HG03196 (cell line): ENCODE measurements at regions not wholly inside any gene's neighbourhood (a gene's known extent, or its start where the extent isn't known, plus 50 kb on each side); places are given as distances from the start of the nearest gene placed in this dataset.
"Not testable (repeated sequence)": the region's sequence is repeated elsewhere in the genome, so short reads cannot be mapped to it uniquely, and the experiment has no call there.

Source experiments
- ATAC-seq: cut with Tn5 transposase; IDR thresholded peaks from one replicate; pipeline ENCODE4 v1.9.1; 2021; ENCODE audit not compliant: unreplicated experiment

DNA sequence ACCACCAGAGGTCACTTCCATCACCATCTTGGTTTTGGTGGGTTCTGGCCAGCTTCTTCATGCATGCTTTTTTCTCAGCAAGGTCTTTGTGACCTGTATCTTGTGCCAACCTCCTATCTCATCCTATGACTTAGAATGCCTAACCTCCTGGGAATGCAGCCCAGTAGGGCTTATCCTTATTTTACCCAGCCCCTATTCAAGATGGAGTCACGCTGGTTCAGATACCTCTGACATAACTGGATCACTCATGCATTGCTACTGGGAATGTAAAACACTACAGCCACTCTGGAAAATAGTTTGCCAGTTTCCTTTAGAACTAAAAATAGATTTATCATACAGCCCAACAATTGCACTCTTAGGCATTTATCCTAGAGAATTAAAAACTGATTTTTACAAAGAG is 219.2 kb downstream of the IRS1 start:
- no peak for ATAC-seq

DNA sequence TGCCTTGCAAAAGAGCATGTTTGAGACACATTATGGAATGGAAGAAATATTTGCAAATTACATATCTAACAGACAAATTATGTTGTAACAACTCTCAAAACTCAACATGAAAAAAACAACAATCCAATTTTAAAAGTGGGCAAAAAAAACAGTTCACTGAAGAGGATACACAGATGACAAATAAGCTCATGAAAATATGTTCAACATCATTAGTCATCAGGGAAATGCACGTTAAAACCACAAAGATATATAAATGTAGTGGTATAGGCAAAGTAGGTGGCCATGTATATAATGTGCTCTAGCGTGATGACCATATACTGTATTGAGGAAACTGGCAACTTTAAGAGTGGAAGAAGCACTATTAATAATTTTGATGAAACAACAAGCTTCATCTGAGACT is 220.1 kb downstream of the IRS1 start:
- no peak for ATAC-seq

DNA sequence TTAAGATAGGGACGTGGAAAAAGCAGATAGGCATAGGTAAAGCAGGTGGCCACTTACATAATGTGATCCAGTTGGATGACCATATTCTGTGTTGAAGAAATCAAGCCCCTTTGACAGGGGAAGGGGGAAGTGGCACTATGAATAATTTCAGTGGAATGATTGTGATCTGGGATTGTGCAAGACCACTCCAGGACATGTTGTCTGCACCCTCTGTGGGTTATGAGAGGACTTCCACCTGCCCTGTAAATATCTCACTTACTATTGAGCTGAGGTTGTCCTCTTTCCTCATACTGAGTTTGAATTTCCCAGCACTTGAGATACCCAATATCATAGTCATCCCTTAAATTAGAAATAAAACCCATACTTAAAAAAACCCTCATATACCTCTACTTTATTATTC is 220.7 kb downstream of the IRS1 start:
- no peak for ATAC-seq

DNA sequence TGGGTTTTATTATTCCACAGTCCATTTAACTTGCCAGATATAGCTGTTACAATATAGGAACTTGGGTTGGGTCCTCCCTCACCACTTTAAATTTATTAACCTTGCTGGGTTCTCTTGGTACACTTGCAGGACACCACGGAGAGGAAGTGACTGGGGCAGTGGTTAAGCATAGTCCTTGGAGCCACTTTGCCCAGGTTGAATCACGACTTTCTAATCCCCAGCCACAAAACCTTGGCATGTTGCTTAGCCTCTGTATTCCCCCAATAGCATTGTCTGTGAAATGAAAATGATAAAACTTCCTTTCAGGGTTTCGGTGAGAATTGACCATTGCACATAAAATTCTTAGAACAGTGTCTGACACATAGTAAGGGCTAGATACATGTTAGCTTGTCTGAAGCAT is 221.2 kb downstream of the IRS1 start:
- ATAC-seq: no peak

DNA sequence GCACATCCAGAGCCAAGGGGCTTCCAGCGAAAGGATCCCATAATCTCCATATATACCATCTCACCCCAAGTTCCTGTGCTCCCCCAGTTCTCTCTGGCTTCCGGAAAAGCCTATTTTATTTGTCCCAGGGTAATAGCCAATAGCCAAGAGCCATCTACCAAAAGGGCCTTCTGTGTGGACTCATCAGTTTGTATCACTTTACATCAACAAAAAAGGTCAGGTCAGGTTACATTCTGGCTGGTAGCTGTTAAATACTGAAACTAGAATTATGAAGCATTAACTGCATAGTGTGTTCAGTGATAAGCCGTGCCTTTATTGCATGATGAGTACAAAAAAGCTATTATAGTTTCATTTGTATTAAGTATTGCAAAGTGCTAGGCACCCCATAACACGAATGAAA is 223.7 kb downstream of the IRS1 start:
- ATAC-seq: no peak

DNA sequence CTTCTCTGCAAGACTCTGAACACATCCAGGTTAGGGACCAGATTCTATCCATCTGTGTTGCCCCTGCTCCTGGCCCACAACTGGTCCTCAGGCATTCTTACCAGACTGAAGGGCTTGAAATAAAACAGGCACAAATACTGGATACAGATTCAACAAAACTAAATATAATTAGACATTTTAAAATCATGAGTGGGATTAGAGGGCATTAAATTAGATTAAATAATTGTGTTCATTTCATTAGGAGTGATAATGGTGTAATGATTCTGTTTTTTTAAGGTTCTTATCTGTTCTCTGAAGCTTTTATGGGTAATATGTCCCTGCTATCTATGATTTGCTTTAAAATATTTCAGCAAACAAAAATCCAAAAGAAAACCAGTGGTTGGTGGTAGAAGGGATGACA is 226.5 kb downstream of the IRS1 start:
- ATAC-seq: no peak

DNA sequence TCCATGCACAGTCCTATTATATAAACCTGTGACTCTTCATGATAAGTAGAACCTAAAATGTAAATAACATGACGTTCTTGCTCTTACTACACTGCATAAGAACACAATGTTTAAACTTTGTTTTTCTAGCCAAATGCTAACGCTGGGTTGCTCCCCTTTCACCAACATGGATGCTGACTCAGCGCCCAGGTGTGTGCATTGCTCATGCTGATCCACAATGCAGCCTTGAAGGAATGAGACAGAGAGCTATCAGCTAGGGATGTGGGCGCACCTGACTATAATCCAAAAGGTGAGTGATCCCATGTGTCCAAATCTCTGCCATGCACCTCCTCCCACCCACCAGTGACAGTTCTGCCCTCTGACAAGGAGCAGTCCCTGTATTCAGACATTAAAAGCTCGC is 235.0 kb downstream of the IRS1 start:
- ATAC-seq: no peak

DNA sequence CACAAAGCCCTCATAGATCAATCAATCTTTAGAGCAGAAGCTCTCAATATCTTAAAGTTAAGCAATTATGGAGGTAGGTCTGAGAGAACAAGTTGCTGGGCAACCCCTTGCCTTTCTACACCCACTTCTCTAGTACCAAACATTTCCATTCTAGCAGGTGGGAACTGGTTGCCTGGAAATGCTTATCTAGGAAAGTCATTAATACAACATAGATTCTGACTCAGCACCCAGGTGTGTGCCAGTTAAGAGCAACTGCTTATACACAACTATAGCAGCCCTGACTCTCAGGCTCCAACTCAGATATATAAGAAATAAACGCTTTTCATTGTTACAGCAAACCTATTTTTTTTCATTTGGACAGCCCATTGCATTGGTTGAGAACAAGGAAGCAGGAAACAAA is 237.7 kb downstream of the IRS1 start:
- no peak for ATAC-seq

DNA sequence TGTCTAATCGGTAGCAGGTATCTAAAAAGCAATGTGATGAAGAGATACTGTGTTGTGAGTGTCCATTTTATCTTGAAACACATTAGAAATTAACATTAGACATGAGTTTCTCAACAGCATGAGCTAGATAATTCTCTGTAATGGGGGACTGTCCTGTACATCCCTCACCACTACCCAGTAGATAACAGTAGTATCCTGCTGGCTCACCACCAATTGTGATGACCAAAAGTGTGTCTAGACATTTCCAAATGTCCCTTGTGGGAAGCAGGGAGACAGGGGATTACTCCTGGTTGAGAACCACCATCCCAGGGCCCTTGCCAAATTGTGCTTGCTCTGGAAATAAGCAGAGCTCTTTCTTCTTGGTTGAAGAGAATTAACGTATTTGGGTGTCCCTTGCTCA is 239.3 kb downstream of the IRS1 start:
- ATAC-seq: no peak

DNA sequence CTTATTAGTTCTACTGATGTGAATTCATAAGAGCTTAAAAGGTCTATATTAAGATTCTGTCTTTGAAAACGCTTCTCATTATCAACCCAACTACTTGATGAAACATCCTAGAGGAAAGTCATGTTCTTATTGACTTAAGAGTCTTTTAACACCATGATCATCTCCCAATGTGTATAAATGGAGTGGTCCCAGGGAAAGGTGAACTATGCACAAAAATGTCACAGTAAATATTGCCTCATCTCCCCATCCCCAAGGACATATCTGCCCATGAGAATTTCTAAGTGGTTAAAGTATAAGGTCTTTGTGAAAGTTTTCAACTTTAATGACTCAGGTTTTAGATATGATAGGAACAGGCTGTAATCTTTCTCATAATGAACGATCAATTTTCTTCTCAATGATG is 240.1 kb downstream of the IRS1 start:
- no peak for ATAC-seq

DNA sequence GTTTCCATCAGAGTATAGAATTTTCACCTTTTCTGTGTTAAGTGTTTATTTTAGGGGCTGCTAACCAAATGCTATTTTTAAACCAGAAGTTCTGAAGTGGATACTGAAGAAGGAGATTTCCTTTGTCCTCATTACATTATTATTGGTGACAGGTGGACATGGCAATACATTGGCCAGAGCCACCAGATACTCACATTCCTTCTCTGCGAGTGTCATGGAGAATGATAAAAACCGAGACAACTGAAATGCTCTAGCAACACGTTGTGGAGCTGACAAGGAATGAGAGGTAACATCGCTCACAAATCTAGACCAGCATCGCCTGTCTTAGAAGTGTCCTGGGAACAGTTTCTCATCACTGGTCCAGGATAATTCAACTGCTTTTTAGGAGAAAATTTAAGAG is 241.2 kb downstream of the IRS1 start:
- no peak for ATAC-seq

DNA sequence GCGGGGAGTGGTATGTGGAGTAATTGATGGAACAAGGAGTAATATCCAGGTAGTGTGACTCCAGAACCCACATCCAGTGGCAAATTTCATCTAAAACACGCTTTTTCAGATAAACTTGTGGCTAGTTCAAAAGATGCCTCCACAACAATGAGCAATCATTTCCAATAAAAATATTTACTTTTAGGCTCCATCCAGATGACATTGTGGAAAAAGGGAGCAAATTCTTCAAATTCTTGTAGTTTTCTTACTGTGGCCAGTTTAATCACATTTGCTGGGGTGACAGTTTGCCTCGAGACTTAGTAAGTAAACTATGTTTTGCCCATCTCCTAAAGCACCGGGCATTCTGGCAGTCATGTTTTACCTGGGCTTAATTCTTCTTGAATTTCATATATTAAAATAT is 243.6 kb downstream of the IRS1 start:
- no peak for ATAC-seq

DNA sequence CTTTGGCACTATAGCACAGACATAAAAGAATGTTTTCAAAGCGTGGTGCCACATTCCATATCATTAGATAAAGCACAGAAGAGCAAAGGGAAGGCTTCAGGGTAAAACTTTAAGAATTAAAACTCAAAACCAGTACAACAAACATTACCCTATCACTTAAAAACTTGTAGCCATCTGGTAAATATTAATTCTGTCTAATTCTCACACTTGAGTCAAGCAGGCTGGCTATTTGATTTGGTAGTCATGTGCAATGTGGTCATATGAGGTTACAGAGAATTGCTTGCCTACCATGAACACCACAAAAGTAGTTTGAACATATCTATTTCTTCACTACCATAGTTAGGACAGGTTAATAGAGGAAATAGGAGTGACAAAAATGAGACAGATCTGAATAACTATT is 244.9 kb downstream of the IRS1 start:
- no peak for ATAC-seq

DNA sequence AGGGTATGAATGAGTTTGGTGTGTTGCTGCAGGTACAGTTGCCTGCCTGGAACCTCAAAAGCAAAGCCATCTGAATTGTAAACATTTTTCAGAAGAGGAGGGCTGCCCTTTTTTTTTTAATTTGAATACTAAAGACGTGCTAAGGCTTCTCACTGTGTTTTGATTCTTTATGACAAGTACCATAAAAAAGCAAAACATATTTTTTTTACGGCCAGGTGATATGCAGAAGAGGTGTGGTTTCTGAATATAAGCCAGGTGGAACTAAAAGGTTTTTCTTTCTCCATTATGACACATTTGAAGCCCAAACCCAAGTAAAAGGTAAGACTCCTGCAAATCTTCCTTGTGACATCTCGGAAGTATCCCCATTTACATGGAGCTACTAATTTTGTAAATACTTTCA is 246.3 kb downstream of the IRS1 start:
- no peak for ATAC-seq

DNA sequence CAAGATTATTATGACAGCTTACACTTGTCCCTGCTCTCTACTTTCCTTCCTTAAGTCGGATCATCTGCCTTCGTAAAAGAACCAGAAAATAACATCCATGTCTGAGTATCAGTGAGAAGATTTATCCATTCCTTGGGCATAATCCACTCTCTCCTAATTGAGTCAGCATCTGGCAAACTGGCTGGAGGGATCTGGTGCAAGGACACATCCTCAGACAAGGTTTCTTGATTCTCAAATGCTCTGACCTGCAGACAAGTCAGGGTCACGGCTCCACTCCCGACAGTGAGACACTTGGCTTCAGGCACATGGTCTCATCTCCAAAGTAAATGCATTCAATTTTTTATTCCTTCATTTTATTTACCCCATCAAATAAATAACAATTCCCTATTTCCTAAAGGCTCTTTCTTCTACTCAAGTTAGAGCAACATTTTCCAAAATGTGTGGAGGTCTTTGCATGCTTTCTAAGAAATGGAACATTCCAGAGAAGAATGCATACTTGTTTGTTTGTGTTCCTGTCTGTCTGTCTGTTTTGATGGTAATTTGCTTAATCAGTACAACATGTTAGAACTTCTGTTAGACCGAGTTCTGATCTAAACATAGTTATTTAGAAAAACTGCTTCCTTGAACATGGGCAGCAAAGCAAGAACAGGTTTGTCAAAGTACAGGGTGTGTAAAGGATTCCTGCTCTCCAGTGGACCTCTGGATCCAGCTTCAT is 246.9 kb downstream of the IRS1 start:
- no peak for ATAC-seq

DNA sequence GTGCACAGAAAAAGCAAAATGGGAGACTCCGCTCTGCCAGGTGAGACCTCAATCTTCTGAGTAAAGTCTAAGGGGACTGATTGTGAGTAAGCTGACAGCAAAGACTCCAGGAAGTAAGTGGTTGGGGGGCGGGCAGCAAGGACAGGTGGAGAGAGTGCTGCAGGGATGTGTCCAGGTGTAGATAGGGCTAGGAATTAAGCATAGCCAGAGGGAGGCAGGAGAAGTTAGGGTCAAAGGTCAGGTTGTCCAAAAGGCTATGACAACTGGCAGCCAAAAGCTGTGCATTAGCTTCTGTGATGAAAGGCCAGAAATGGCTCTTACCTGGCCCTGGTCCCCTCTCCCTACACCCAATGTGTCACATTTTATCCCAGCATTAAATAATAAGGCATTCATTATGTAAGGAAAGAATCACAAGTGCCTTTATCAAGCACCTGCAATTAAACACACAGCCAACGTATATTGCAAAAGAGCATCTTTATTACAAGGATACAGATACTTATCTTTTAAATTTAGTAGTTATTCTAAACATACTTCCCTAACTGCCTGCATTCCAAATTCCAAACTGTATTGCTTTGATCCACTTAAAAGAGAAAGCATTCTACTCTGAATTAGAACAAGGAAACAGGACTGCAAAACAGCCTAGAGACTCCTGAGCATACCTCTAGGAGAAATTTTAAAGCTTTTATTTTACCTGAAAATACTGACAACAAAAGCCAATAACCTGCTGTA is 247.9 kb downstream of the IRS1 start:
- no peak for ATAC-seq

DNA sequence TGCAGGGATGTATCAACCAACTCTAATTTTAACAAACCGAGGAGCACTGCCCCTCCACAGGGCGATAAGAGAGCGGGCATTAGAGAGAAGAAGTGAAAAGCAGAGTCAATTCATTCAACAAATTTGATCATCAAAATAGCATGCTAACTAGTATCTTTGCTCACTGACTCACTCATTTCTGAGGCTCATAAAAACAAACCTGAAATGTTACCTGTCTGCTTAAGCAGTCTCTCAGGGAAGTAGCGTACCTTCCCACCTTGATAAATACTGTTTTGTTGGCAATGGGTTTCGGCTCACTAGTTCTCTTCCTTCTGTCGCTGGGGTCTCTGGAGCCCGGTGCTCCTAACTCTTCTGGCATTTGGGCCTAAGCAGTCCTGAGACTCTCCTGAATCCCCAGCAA is 248.8 kb downstream of the IRS1 start:
- ATAC-seq: no peak

DNA sequence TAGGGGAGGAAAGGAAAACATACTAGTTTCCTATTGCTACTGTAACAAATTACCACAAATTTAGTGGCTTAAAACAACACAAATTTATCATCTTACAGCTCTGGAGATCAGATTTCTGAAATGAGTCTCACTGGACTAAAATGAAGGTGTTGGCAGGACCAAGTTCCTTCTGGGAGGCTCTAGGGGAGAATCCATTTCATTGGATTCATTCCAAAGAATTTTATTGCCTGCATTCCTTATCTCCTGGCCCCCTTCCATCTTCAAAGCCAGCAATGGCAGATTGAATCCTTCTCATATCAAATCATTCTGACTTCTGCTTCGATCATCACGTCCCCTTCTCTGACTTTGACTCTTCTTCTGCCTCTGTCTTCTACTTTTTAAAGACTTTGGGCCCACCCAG is 250.9 kb downstream of the IRS1 start:
- no peak for ATAC-seq

DNA sequence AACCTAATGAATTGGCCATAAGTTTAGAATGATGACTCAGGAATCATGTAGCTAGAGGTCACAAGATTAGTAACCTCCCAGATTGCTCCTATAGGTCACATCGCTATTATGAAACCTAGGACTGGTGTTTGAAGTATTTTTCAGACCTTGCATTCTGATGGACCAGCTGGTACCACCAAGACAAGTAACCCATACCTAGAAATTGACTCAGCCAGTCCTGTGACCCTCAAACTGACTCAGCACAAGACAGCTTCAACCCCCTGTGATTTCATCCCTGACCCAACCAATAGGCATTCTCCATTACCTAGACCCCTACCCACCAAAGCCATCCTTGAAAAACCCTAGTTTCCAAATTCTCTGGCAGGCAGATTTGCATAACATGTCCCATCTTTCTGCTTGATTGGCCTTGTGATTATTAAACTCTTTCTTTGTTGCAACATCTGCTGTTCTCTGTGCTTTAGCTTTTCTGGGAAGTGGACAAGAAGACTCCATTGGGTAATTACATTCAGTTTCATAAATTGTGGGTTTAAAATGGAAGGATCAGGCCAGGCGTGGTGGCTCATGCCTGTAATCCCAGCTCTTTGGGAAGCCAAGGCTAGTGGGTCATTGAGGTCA is 254.9 kb downstream of the IRS1 start:
- no peak for ATAC-seq

DNA sequence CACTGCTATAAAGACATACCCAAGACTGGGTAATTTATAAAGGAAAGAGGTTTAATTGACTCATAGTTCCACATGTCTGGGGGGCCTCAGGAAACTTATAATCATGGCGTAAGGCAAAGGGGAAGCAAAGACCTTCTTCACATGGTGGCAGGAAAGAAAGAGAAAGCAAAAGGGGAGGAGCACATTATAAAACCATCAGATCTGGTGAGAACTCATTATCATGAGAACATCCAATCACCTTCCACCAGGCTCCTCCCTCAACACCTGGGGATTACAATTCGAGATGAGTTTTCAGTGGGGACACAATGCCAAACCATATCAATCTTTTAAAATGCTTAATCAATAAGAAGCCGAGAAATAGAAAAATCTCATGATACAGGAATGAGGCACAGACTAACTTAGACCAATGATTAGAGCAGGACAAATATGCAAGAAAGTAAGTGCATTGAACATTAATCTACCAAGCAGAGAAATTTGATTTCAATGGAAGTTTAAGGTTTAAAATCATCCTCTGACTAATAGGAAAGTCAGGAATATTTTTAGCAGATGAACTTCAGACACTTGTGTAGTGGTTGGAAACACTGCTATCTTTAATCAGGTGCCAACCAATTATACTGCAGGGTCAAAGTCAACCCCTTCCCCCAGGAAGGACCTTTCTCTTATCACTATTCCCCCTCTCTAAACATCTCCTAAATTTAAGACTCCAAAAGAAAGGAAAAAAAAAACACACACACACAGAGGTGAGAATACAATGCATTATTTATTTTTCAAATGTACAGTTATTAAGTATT is 259.2 kb downstream of the IRS1 start:
- no peak for ATAC-seq

DNA sequence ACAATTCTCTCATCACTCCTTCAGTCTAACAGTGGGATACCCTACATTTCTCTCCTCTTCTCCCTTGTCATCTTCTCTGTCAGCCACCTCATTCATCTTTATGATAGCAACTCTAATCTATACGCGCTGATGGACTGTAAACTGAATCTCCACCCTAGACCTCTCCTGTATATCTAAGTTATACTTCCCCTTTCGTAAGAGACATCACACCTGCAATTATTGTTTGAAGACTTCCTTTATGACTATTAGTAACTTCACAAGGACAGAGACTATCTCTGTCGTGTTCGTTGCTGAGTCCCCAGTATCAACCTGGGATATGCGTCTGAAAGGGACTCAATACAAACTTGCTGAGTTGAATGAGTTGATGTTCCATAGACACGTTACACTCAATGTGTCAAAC is 263.2 kb downstream of the IRS1 start:
- ATAC-seq: no peak

DNA sequence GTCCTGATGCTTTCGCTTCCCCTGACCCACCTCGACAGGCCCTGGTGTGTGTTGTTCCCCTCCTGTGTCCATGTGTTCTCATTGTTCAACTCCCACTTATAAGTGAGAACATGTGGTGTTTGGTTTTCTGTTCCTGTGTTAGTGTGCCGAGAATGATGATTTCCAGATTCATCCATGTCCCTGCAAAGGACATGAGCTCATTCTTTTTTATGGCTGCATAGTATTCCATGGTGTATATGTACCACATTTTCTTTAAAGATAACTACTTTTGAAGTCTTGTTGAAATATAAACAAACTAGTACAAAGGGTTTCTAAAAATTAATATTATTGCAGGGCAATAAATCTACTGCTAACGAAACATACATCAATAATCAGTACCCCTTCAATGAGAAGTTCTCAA is 266.6 kb downstream of the IRS1 start:
- not testable (repeated sequence) for ATAC-seq
